GM12873 (cell line): ENCODE measurements at regions not wholly inside any gene's neighbourhood (a gene's known extent, or its start where the extent isn't known, plus 50 kb on each side); places are given as distances from the start of the nearest gene placed in this dataset.

Source experiments
- CTCF ChIP-seq: IDR thresholded peaks from 2 replicates; pipeline ENCODE4 v1.5.1; 2012; ENCODE audit warnings: low read depth, mild to moderate bottlenecking, moderate library complexity, low read length, control low read depth; ENCODE audit not compliant: insufficient read depth; ENCODE audit errors: missing control alignments

DNA sequence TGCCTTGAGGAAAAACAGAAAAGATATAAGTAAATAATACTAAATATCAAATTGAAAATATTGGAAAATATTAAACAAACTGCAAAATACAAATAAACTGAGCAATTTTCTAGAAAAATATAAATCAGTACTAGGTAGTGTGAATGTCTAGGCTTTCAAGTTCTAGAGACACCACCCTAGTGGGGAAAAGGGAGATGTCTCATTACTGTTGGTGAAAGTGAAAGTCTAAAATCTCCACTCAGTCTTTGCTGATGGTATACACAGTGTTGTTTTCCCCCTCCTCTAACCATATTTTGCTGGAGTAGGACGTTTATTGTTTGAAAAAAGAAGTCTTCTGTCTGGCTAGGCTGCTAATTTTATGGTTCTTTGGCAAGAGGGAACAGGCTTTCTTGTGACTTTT is 1368.9 kb downstream of the OTOL1 start:
- no peak for TF ChIP-seq CTCF

GRCh38 chr3:162879021-162879562 is 1382.5 kb downstream of the OTOL1 start:
- TF ChIP-seq CTCF = no peak

- TF ChIP-seq CTCF = no peak
These were observed 1387.8 kb downstream of the OTOL1 start for GRCh38 chr3:162884373-162884772.

GRCh38 chr3:162892921-162893793 is 1396.5 kb downstream of the OTOL1 start:
- no peak for TF ChIP-seq CTCF

DNA sequence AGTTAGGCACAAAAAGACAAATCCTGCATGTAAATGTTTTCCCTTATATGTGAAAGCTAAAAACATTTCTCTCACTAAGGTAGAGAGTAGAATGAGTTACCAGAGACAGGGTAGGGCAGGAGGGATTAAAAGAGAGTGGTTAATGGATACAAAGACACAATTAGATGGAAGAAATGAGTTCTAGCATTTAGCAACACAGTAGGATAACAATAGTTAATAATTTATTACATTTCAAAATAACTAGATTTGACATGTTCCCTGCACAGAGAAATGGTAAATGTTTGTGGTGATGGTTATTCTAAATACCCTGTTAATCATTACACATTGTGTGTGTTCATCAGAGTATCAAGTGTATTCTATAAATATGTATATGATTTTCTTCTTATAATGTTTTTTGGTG is 1400.7 kb downstream of the OTOL1 start:
- no peak for TF ChIP-seq CTCF

DNA sequence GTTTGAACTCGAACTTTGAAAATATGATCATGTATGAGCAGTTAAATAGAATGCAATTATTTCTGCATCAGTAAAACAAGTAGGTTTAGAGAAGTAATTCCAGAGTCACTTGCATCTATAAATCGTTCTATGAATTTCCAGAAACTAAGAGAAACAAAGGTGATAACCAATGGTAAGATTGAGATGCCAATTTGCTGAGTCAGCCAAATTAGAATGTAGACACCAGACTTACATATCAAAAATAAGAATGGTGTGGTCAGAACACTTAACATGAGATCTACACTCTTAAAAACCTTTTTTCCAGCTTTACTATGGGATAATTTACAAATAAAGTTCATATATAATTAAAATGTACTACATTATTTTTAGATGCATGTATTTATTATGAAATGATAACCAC is 1435.9 kb downstream of the OTOL1 start:
- TF ChIP-seq CTCF = no peak

GRCh38 chr3:162933656-162934055 is 1437.0 kb downstream of the OTOL1 start:
- no peak for TF ChIP-seq CTCF
